Gastroesophageal sphincter (tissue), 3 donors: ENCODE measurements at regions not wholly inside any gene's neighbourhood (a gene's known extent, or its start where the extent isn't known, plus 50 kb on each side); places are given as distances from the start of the nearest gene placed in this dataset.

ENCODE experiments used
- CTCF ChIP-seq, 4 experiments: fragments of 200-600 bp in 2 of 4; fragments of 450-650 bp in 2 of 4; sonication (generic) in 1 of 4; IDR thresholded peaks; one replicate each; pipeline ENCODE4 v1.5.1; 2017 to 2019; ENCODE audit warnings: antibody characterized with exemption in 4 of 4, mild to moderate bottlenecking in 2 of 4, moderate library complexity in 2 of 4
- EP300 ChIP-seq: sonication (generic); formaldehyde crosslinking; IDR thresholded peaks from one replicate; pipeline ENCODE4 v1.6.1; 2017; ENCODE audit warnings: antibody characterized with exemption, mild to moderate bottlenecking
- POLR2A ChIP-seq, 2 donors: fragments of 450-650 bp; IDR thresholded peaks; one replicate each; pipeline ENCODE4 v1.6.1; 2017; ENCODE audit warnings: antibody characterized with exemption in 2 of 2, mild to moderate bottlenecking in 2 of 2, moderate library complexity in 1 of 2
- POLR2AphosphoS5 ChIP-seq: sonication (generic); formaldehyde crosslinking; IDR thresholded peaks from one replicate; pipeline ENCODE4 v1.6.1; 2017; ENCODE audit warnings: antibody characterized with exemption

- no peak for TF ChIP-seq POLR2A (IDR thresholded peaks at IDR 0.05)
- no peak for TF ChIP-seq CTCF (IDR thresholded peaks at IDR 0.05)
- no peak for TF ChIP-seq EP300
- TF ChIP-seq POLR2AphosphoS5, result no peak
These were observed 267.8 kb upstream of the HDAC4 start for GRCh38 chr2:239668651-239669050.
